ENCODE measurements at regions not wholly inside any gene's neighbourhood (a gene's known extent, or its start where the extent isn't known, plus 50 kb on each side); places are given as distances from the start of the nearest gene placed in this dataset.

GRCh38 chr2:120867290-120868241, 131.9 kb downstream of the GLI2 start:
- 3% methylated on average over 36 to 40 of the region's 54 CpGs for WGBS, 2 donors
- DNase-seq (ENCODE audit: low spot score in 2 of 2), result peak; percentile 71 to 74
- Histone ChIP-seq H3K9me3 (no peaks in the 10 kb centered on the region), H3K4me3 (peak overlapping the region; percentile 27 to 57 (median 46)), H3K4me1 (peaks cover 0 to 44% (median 9%) of the 10 kb centered on the region in 4 donors), H3K27me3 (no peaks in the 10 kb centered on the region), H3K36me3 (no peaks in the 10 kb centered on the region), H3K27ac (peak overlapping the region; percentile 71 to 94 (median 88))
- peak in 1 of 2 donors; percentile 80 for TF ChIP-seq EP300 (IDR thresholded peaks at IDR 0.05)
- TF ChIP-seq POLR2A (IDR thresholded peaks at IDR 0.05), result peak; percentile 11 to 47
- TF ChIP-seq CTCF (IDR thresholded peaks at IDR 0.05), result peak in 1 of 5 experiments; percentile 35

- H3K4me3 ChIP-seq, result peak overlapping the region in 3 of 4 donors; percentile 27 to 57 (median 47)
- H3K27ac ChIP-seq, result peak overlapping the region; percentile 71 to 94 (median 88)
These were observed 132.7 kb downstream of the GLI2 start for GRCh38 chr2:120868366-120868765.

GRCh38 chr2:120869036-120869729, 133.5 kb downstream of the GLI2 start:
- Histone ChIP-seq H3K36me3 (no peaks in the 10 kb centered on the region), H3K4me1 (peaks cover 0 to 34% (median 9%) of the 10 kb centered on the region in 4 donors), H3K9me3 (no peaks in the 10 kb centered on the region), H3K27ac (peak overlapping the region in 1 of 4 donors; percentile 94), H3K27me3 (no peaks in the 10 kb centered on the region), H3K4me3 (no peak overlapping the region)
- TF ChIP-seq POLR2A (IDR thresholded peaks at IDR 0.05) (no peak), EP300 (IDR thresholded peaks at IDR 0.05) (no peak), CTCF (IDR thresholded peaks at IDR 0.05) (no peak)
- DNase-seq (ENCODE audit: low spot score in 2 of 2), result no peak
- 76 to 90% methylated on average over 1 of the region's 1 CpG for whole genome bisulfite sequencing, 2 donors

More at GRCh38 chr2:120868366-120868765, 132.7 kb downstream of the GLI2 start:
- WGBS, 2 donors, result 47 to 53% methylated on average over 4 of the region's 4 CpGs
- Histone ChIP-seq H3K9me3 (no peaks in the 10 kb centered on the region), H3K36me3 (no peaks in the 10 kb centered on the region), H3K4me1 (peaks cover 0 to 36% (median 9%) of the 10 kb centered on the region in 4 donors), H3K27me3 (no peaks in the 10 kb centered on the region)
- TF ChIP-seq POLR2A (IDR thresholded peaks at IDR 0.05) (no peak), EP300 (IDR thresholded peaks at IDR 0.05) (no peak), CTCF (IDR thresholded peaks at IDR 0.05) (no peak)
- DNase-seq (ENCODE audit: low spot score in 2 of 2), result no peak

- 80 to 81% methylated on average over 5 of the region's 5 CpGs for WGBS, 2 donors
- peaks cover 0 to 40% (median 9%) of the 10 kb centered on the region in 4 donors for H3K4me1 ChIP-seq
- H3K27me3 ChIP-seq, result no peaks in the 10 kb centered on the region
- no peaks in the 10 kb centered on the region for H3K36me3 ChIP-seq
- H3K27ac ChIP-seq, result no peak overlapping the region
- TF ChIP-seq CTCF (IDR thresholded peaks at IDR 0.05) (no peak), EP300 (IDR thresholded peaks at IDR 0.05) (no peak)
- no peak for DNase-seq (ENCODE audit: low spot score in 2 of 2)
- no peaks in the 10 kb centered on the region for H3K9me3 ChIP-seq
- no peak overlapping the region for H3K4me3 ChIP-seq
These were observed 134.2 kb downstream of the GLI2 start for GRCh38 chr2:120869730-120870466.
